ENCODE measurements at regions not wholly inside any gene's neighbourhood (a gene's known extent, or its start where the extent isn't known, plus 50 kb on each side); places are given as distances from the start of the nearest gene placed in this dataset.

DNA sequence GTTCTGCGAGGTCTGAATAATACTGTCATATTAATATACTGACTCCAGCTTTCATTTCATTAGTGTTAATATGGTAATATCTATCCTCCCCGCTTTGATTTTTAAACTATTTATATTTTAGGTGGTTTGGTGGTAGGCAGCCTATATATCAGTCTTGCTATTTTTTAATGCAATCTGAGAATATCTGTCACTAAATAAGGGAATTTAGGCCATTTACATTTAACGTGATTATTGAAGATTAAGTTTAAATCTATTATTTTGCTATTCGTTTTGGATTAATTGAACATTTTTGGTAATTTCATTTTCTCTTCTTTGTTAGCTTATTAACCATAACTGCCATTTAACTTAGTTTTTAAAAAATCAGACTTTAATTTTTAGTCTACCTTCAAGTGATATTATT lies 247.7 kb upstream of the PMFBP1 start:
- TF ChIP-seq MCM2 (IDR thresholded peaks at IDR 0.05; ENCODE audit: low read depth) (no peak), ZNF507 (tag; conservative IDR thresholded peaks at IDR 0.05) (peak; percentile 91)
- H3K9ac ChIP-seq (ENCODE audit: insufficient read depth in 1 of 2, low read depth in 2 of 2, low read length in 2 of 2): no peak overlapping the region
- H4K20me1 ChIP-seq (replicated peaks; ENCODE audit: control insufficient read depth, insufficient read depth, low read length): no peaks in the 10 kb centered on the region
- H3K9me1 ChIP-seq (ENCODE audit: control insufficient read depth, insufficient read depth, low read length): no peaks in the 10 kb centered on the region
- no peak overlapping the region for H2AFZ ChIP-seq (ENCODE audit: low read depth, low read length)
- intact Hi-C loops (cut with micrococcal nuclease): no loop called here
- in situ Hi-C loops (cut with MboI): no loop called here
- no peak for DNase-seq (ENCODE audit: extremely low read depth in 1 of 4, low spot score in 3 of 4)
- BruUV-seq (replicated peaks): no TSS peak
- no peaks in the 10 kb centered on the region for H3K9me3 ChIP-seq (replicated peaks; ENCODE audit: control insufficient read depth, insufficient read depth, low read depth, low read length)
- H3K36me3 ChIP-seq (ENCODE audit: control insufficient read depth, insufficient read depth, low read length): no peaks in the 10 kb centered on the region
- H3K27ac ChIP-seq (ENCODE audit: extremely low read depth, low read depth, low read length): no peak overlapping the region
- H3K4me2 ChIP-seq (ENCODE audit: insufficient read depth, low read length): no peak overlapping the region
- POLR2A ChIA-PET: no interaction called here
- H3K27me3 ChIP-seq (ENCODE audit: control insufficient read depth in 2 of 2, insufficient read depth in 2 of 2, low read length in 2 of 2): no peaks in the 10 kb centered on the region
- FAIRE-seq: no peak
- CTCF ChIA-PET (ENCODE audit: low intra/inter-chr PET ratio): no interaction called here
- H3K79me2 ChIP-seq (ENCODE audit: control insufficient read depth, insufficient read depth, low read length): no peaks in the 10 kb centered on the region
- 16% methylated on average over 4 of the region's 4 CpGs for WGBS (ENCODE audit: insufficient coverage, low coverage, missing lambda C conversion rate)
- ATAC-seq: no peak
- no peaks in the 10 kb centered on the region for H3K4me1 ChIP-seq (replicated peaks in 1 of 2; ENCODE audit: control insufficient read depth in 2 of 2, insufficient read depth in 2 of 2, low read length in 2 of 2)
- no peak overlapping the region for H3K4me3 ChIP-seq

DNA sequence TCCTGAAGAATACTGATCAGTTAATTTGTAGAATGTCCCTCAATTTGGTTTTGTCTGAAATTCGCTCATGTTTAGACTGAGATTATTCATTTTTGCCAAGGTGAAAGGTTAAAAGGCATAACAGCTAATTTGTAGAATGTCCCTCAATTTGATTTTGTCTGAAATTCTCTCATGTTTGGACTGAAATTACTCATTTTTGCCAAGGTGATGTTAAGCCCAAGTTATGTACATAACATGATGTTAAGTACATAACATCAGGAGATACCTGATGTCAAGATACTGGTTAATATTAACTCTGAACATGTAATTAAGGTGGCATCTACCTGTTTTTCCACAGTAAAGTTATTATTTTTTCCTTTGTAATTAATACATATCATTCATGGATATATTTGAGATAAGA lies 243.4 kb upstream of the PMFBP1 start:
- no peak for DNase-seq (ENCODE audit: extremely low read depth in 1 of 4, low spot score in 3 of 4)
- no peaks in the 10 kb centered on the region for H3K4me1 ChIP-seq (replicated peaks in 1 of 2; ENCODE audit: control insufficient read depth in 2 of 2, insufficient read depth in 2 of 2, low read length in 2 of 2)
- no peaks in the 10 kb centered on the region for H3K79me2 ChIP-seq (ENCODE audit: control insufficient read depth, insufficient read depth, low read length)
- no peak overlapping the region for H3K4me2 ChIP-seq (ENCODE audit: insufficient read depth, low read length)
- BruUV-seq (replicated peaks): no TSS peak
- POLR2A ChIA-PET: no interaction called here
- no peak overlapping the region for H3K4me3 ChIP-seq
- no peaks in the 10 kb centered on the region for H4K20me1 ChIP-seq (replicated peaks; ENCODE audit: control insufficient read depth, insufficient read depth, low read length)
- FAIRE-seq: no peak
- no peaks in the 10 kb centered on the region for H3K9me3 ChIP-seq (replicated peaks; ENCODE audit: control insufficient read depth, insufficient read depth, low read depth, low read length)
- no peak overlapping the region for H2AFZ ChIP-seq (ENCODE audit: low read depth, low read length)
- intact Hi-C loops (cut with micrococcal nuclease) (no loop called here), in situ Hi-C loops (cut with MboI) (no loop called here)
- no peak for ATAC-seq
- H3K27ac ChIP-seq (ENCODE audit: extremely low read depth, low read depth, low read length): no peak overlapping the region
- CTCF ChIA-PET (ENCODE audit: low intra/inter-chr PET ratio): no interaction called here
- no peaks in the 10 kb centered on the region for H3K9me1 ChIP-seq (ENCODE audit: control insufficient read depth, insufficient read depth, low read length)
- whole genome bisulfite sequencing (ENCODE audit: insufficient coverage, low coverage, missing lambda C conversion rate): 0% methylated on average over 1 of the region's 1 CpG
- no peak overlapping the region for H3K9ac ChIP-seq (ENCODE audit: insufficient read depth in 1 of 2, low read depth in 2 of 2, low read length in 2 of 2)
- H3K27me3 ChIP-seq (ENCODE audit: control insufficient read depth in 2 of 2, insufficient read depth in 2 of 2, low read length in 2 of 2): no peaks in the 10 kb centered on the region
- no peaks in the 10 kb centered on the region for H3K36me3 ChIP-seq (ENCODE audit: control insufficient read depth, insufficient read depth, low read length)
- TF ChIP-seq ESRRB (CRISPR knock-in tag; IDR thresholded peaks at IDR 0.05; ENCODE audit: borderline replicate concordance) (no peak), ZNF263 (CRISPR knock-in tag; IDR thresholded peaks at IDR 0.05; ENCODE audit: borderline replicate concordance) (no peak), YY1 (IDR thresholded peaks at IDR 0.05; ENCODE audit: borderline replicate concordance in 1 of 3, control insufficient read depth in 1 of 3, extremely low read depth in 1 of 3, insufficient read depth in 3 of 3, insufficient read length in 1 of 3, insufficient replicate concordance in 2 of 3, low read depth in 1 of 3, low read length in 2 of 3) (no peak), SP1 (CRISPR knock-in tag; IDR thresholded peaks at IDR 0.05) (no peak), FIP1L1 (IDR thresholded peaks at IDR 0.05; ENCODE audit: low read depth, low read length, poor library complexity, severe bottlenecking) (no peak), ZNF165 (CRISPR knock-in tag; IDR thresholded peaks at IDR 0.05; ENCODE audit: borderline replicate concordance) (no peak), POLR2AphosphoS2 (IDR thresholded peaks at IDR 0.05; ENCODE audit: low read length) (no peak), ARNT (IDR thresholded peaks at IDR 0.05) (no peak), ZKSCAN8 (CRISPR knock-in tag; IDR thresholded peaks at IDR 0.05) (no peak), RBM22 (IDR thresholded peaks at IDR 0.05; ENCODE audit: low read depth, low read length, poor library complexity, severe bottlenecking) (no peak)
- TF ChIP-seq, protein P1, sequence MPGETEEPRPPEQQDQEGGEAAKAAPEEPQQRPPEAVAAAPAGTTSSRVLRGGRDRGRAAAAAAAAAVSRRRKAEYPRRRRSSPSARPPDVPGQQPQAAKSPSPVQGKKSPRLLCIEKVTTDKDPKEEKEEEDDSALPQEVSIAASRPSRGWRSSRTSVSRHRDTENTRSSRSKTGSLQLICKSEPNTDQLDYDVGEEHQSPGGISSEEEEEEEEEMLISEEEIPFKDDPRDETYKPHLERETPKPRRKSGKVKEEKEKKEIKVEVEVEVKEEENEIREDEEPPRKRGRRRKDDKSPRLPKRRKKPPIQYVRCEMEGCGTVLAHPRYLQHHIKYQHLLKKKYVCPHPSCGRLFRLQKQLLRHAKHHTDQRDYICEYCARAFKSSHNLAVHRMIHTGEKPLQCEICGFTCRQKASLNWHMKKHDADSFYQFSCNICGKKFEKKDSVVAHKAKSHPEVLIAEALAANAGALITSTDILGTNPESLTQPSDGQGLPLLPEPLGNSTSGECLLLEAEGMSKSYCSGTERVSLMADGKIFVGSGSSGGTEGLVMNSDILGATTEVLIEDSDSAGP (CRISPR knock-in tag; IDR thresholded peaks at IDR 0.05): no peak
- TF ChIP-seq, protein P2, sequence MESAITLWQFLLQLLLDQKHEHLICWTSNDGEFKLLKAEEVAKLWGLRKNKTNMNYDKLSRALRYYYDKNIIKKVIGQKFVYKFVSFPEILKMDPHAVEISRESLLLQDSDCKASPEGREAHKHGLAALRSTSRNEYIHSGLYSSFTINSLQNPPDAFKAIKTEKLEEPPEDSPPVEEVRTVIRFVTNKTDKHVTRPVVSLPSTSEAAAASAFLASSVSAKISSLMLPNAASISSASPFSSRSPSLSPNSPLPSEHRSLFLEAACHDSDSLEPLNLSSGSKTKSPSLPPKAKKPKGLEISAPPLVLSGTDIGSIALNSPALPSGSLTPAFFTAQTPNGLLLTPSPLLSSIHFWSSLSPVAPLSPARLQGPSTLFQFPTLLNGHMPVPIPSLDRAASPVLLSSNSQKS (CRISPR knock-in tag; IDR thresholded peaks at IDR 0.05): no peak

Measured in K562 (cell line).